ENCODE measurements at regions not wholly inside any gene's neighbourhood (a gene's known extent, or its start where the extent isn't known, plus 50 kb on each side); places are given as distances from the start of the nearest gene placed in this dataset.

GRCh38 chr17:77070888-77071279, 69.9 kb upstream of the SEC14L1 start:
- H3K14ac ChIP-seq (replicated peaks; ENCODE audit: low read depth, low read length) = no peak overlapping the region
- H2BK120ac ChIP-seq (ENCODE audit: low read depth, low read length) = no peak overlapping the region
- no peak overlapping the region for H2AK5ac ChIP-seq (ENCODE audit: low read depth, low read length)
- H3K4ac ChIP-seq (ENCODE audit: low read depth, low read length) = no peak overlapping the region
- no peak overlapping the region for H2BK5ac ChIP-seq (ENCODE audit: low read depth, low read length, poor library complexity, severe bottlenecking)
- H3K9me1 ChIP-seq (ENCODE audit: insufficient read depth, low read length) = no peaks in the 10 kb centered on the region
- POLR2A ChIA-PET (ENCODE audit: unreplicated experiment) = interaction anchor here (0.6 kb wide), 2 partner anchors 15 to 105 kb away, joined by 4 read pairs; no protein-coding TSS in a partner anchor
- TF ChIP-seq POLR2A (IDR thresholded peaks at IDR 0.05; ENCODE audit: low read depth, low read length) (no peak), NFE2L2 (IDR thresholded peaks at IDR 0.05; ENCODE audit: low read depth, low read length) (no peak), RFX5 (IDR thresholded peaks at IDR 0.05; ENCODE audit: low read depth, low read length) (no peak), RAD21 (IDR thresholded peaks at IDR 0.05; ENCODE audit: low read length) (no peak), RCOR1 (IDR thresholded peaks at IDR 0.05; ENCODE audit: insufficient replicate concordance, low read length) (no peak), MAFK (IDR thresholded peaks at IDR 0.05; ENCODE audit: low read depth, low read length) (no peak), BHLHE40 (IDR thresholded peaks at IDR 0.05; ENCODE audit: low read depth, low read length) (no peak), USF2 (IDR thresholded peaks at IDR 0.05; ENCODE audit: low read depth, low read length) (no peak), FOS (IDR thresholded peaks at IDR 0.05; ENCODE audit: low read depth, low read length) (no peak), CHD1 (IDR thresholded peaks at IDR 0.05; ENCODE audit: low read depth, low read length) (no peak), MXI1 (IDR thresholded peaks at IDR 0.05; ENCODE audit: borderline replicate concordance, low read depth, low read length) (no peak), CEBPB (IDR thresholded peaks at IDR 0.05; ENCODE audit: low read depth, low read length) (no peak), ELK1 (IDR thresholded peaks at IDR 0.05; ENCODE audit: borderline replicate concordance, low read depth, low read length) (no peak), MAZ (IDR thresholded peaks at IDR 0.05; ENCODE audit: borderline replicate concordance, low read depth, low read length) (no peak), CTCF (conservative IDR thresholded peaks at IDR 0.05; ENCODE audit: low read depth, low read length) (no peak)
- dilution Hi-C loops (cut with HindIII; ENCODE audit: low sequenced_read_pairs, unreplicated experiment) = no loop called here
- H3K18ac ChIP-seq (ENCODE audit: low read depth, low read length) = no peak overlapping the region
- H3K9me3 ChIP-seq (ENCODE audit: control insufficient read depth, insufficient read depth, low read length) = no peaks in the 10 kb centered on the region
- DNase-seq = no peak
- in situ Hi-C loops (cut with MboI; ENCODE audit: low sequenced_read_pairs) = no loop called here
- BruUV-seq (replicated peaks) = no TSS peak
- no peak overlapping the region for H4K8ac ChIP-seq (ENCODE audit: low read depth in 2 of 2, low read length in 2 of 2)
- no peak overlapping the region for H2AK9ac ChIP-seq (replicated peaks; ENCODE audit: low read depth, low read length, poor library complexity)
- H2BK15ac ChIP-seq (ENCODE audit: low read depth, low read length) = no peak overlapping the region
- no peak overlapping the region for H3K27ac ChIP-seq (ENCODE audit: insufficient read depth, low read length)
- no peak overlapping the region for H3K56ac ChIP-seq (ENCODE audit: extremely low read depth, insufficient read depth, low read length)
- peaks cover 58% of the 10 kb centered on the region for H3K27me3 ChIP-seq (ENCODE audit: control insufficient read depth, insufficient read depth, low read length)
- H3K79me1 ChIP-seq (ENCODE audit: low read depth in 1 of 2, low read length in 2 of 2) = no peaks in the 10 kb centered on the region
- H3K36me3 ChIP-seq (ENCODE audit: control insufficient read depth, insufficient read depth, low read length) = no peaks in the 10 kb centered on the region
- H2BK20ac ChIP-seq (ENCODE audit: low read depth, low read length) = no peak overlapping the region
- no peaks in the 10 kb centered on the region; the same call in 1 of the 2 replicates for H3K4me1 ChIP-seq (ENCODE audit: control insufficient read depth, insufficient read depth, low read length)
- no peak overlapping the region for H3K4me2 ChIP-seq (ENCODE audit: low read depth, low read length)
- H3K9ac ChIP-seq (ENCODE audit: low read depth, low read length) = no peak overlapping the region
- no CpG with 5 or more reads among the region's 6 CpGs for WGBS, 2 experiments (ENCODE audit: extremely low coverage in 2 of 2, insufficient read length in 1 of 2)
- H3K23ac ChIP-seq (ENCODE audit: low read depth, low read length) = no peak overlapping the region
- no peak overlapping the region for H2AFZ ChIP-seq (replicated peaks; ENCODE audit: low read length, poor library complexity)
- no peaks in the 10 kb centered on the region for H4K20me1 ChIP-seq (ENCODE audit: insufficient read depth, low read length)
- ATAC-seq (ENCODE audit: low read depth) = no peak
- H4K5ac ChIP-seq (ENCODE audit: low read depth, low read length) = no peak overlapping the region
- intact Hi-C loops (cut with micrococcal nuclease) = no loop called here
- H3K4me3 ChIP-seq (ENCODE audit: insufficient read depth, low read depth, low read length) = no peak overlapping the region
- CTCF ChIA-PET = interaction anchor here (0.5 to 0.6 kb wide), 2 partner anchors 15 to 197 kb away, joined by 3 to 4 read pairs; no protein-coding TSS in a partner anchor
- H4K91ac ChIP-seq (ENCODE audit: insufficient read depth, low read depth, low read length) = no peak overlapping the region

Data from IMR-90 (cell line).